Mesenchymal stem cell (in vitro differentiated cells and primary cell): ENCODE measurements at regions not wholly inside any gene's neighbourhood (a gene's known extent, or its start where the extent isn't known, plus 50 kb on each side); places are given as distances from the start of the nearest gene placed in this dataset.

Experiments used
- DNase-seq: peaks from one replicate; pipeline ENCODE4 v3.0.0-alpha.2; 2013
- H2AFZ ChIP-seq: one replicate; pipeline ENCODE4 v1.6.1; 2013; ENCODE audit warnings: low read depth, mild to moderate bottlenecking, control low read depth, inconsistent platforms, low read length, moderate library complexity
- H2AK5ac ChIP-seq: 2 replicates; pipeline ENCODE4 v1.6.1; 2013; ENCODE audit warnings: low read length, moderate library complexity, mild to moderate bottlenecking, inconsistent platforms; ENCODE audit not compliant: severe bottlenecking
- H2BK120ac ChIP-seq: one replicate; pipeline ENCODE4 v1.6.1; 2013; ENCODE audit warnings: low read depth, mild to moderate bottlenecking, inconsistent platforms, low read length, moderate library complexity
- H2BK12ac ChIP-seq, 2 experiments: one replicate each; pipeline ENCODE4 v1.6.1; 2013; ENCODE audit warnings: inconsistent platforms in 2 of 2, low read length in 2 of 2, mild to moderate bottlenecking in 2 of 2, moderate library complexity in 2 of 2, control low read depth in 1 of 2
- H2BK15ac ChIP-seq: one replicate; pipeline ENCODE4 v1.6.1; 2013; ENCODE audit warnings: mild to moderate bottlenecking, low read depth, inconsistent platforms; ENCODE audit not compliant: poor library complexity, severe bottlenecking
- H2BK5ac ChIP-seq: 2 replicates; pipeline ENCODE4 v1.6.1; 2013; ENCODE audit warnings: low read depth, mild to moderate bottlenecking, low read length, control low read depth, inconsistent platforms; ENCODE audit not compliant: poor library complexity, severe bottlenecking
- H3K14ac ChIP-seq, 2 experiments: one replicate each; pipeline ENCODE4 v1.6.1; 2013; ENCODE audit warnings: inconsistent platforms in 2 of 2, low read length in 2 of 2, control low read depth in 1 of 2, mild to moderate bottlenecking in 1 of 2, moderate library complexity in 1 of 2
- H3K18ac ChIP-seq, 2 experiments: one replicate each; pipeline ENCODE4 v1.6.1; 2013; ENCODE audit warnings: inconsistent platforms in 2 of 2, low read length in 2 of 2, control low read depth in 1 of 2, low read depth in 1 of 2, mild to moderate bottlenecking in 1 of 2
- H3K23ac ChIP-seq, 2 experiments: one replicate each; pipeline ENCODE4 v1.6.1; 2013; ENCODE audit warnings: inconsistent platforms in 2 of 2, low read length in 2 of 2, mild to moderate bottlenecking in 2 of 2, moderate library complexity in 2 of 2, control low read depth in 1 of 2
- H3K27ac ChIP-seq: 2 replicates; pipeline ENCODE4 v1.5.1; 2013; ENCODE audit warnings: mild to moderate bottlenecking, moderate library complexity, low read length, control low read depth, inconsistent platforms; ENCODE audit not compliant: poor library complexity, severe bottlenecking
- H3K27me3 ChIP-seq, 2 experiments: 2 replicates each; pipeline versions ENCODE4 v1.6.1 to v1.7.0; 2013; ENCODE audit warnings: low read length in 2 of 2, mild to moderate bottlenecking in 2 of 2, moderate library complexity in 2 of 2, control low read depth in 1 of 2, inconsistent platforms in 1 of 2; ENCODE audit not compliant: control insufficient read depth in 1 of 2, insufficient read depth in 1 of 2
- H3K36me3 ChIP-seq, 2 experiments: 2 replicates each; pipeline versions ENCODE4 v1.6.1 to v1.7.0; 2013; ENCODE audit warnings: low read length in 2 of 2, control low read depth in 1 of 2, inconsistent platforms in 1 of 2, low read depth in 1 of 2, mild to moderate bottlenecking in 1 of 2; ENCODE audit not compliant: insufficient read depth in 2 of 2, control insufficient read depth in 1 of 2
- H3K4ac ChIP-seq, 2 experiments: one replicate each; pipeline ENCODE4 v1.6.1; 2013; ENCODE audit warnings: inconsistent platforms in 2 of 2, low read length in 2 of 2, mild to moderate bottlenecking in 2 of 2, moderate library complexity in 2 of 2, control low read depth in 1 of 2, low read depth in 1 of 2
- H3K4me1 ChIP-seq: 2 replicates; pipeline ENCODE4 v1.6.1; 2013; ENCODE audit warnings: low read depth, low read length, control low read depth; ENCODE audit not compliant: control insufficient read depth, insufficient read depth
- H3K4me2 ChIP-seq: 2 replicates; pipeline ENCODE4 v1.6.1; 2013; ENCODE audit warnings: low read length, mild to moderate bottlenecking, inconsistent platforms; ENCODE audit not compliant: poor library complexity, severe bottlenecking
- H3K4me3 ChIP-seq, 2 experiments: 2 replicates each; pipeline versions ENCODE4 v1.5.1 to v1.7.0; 2013; ENCODE audit warnings: low read length in 2 of 2, mild to moderate bottlenecking in 2 of 2, control low read depth in 1 of 2, low read depth in 1 of 2; ENCODE audit not compliant: insufficient read depth in 1 of 2
- H3K79me1 ChIP-seq: replicated peaks from 2 replicates; pipeline ENCODE4 v1.6.1; 2013; ENCODE audit warnings: mild to moderate bottlenecking, control low read depth, low read length, inconsistent platforms; ENCODE audit not compliant: poor library complexity, severe bottlenecking
- H3K9ac ChIP-seq: 2 replicates; pipeline ENCODE4 v1.7.0; 2013; ENCODE audit warnings: mild to moderate bottlenecking, low read length, moderate library complexity
- H3K9me3 ChIP-seq: 2 replicates; pipeline ENCODE4 v1.7.0; 2013; ENCODE audit warnings: mild to moderate bottlenecking, low read length; ENCODE audit not compliant: control insufficient read depth
- H4K8ac ChIP-seq: one replicate; pipeline ENCODE4 v1.6.1; 2013; ENCODE audit warnings: inconsistent platforms, mild to moderate bottlenecking, low read length, moderate library complexity
- H4K91ac ChIP-seq: one replicate; pipeline ENCODE4 v1.6.1; 2013; ENCODE audit warnings: mild to moderate bottlenecking, low read length, inconsistent platforms
- WGBS: methylation state at CpG from one replicate; pipeline ENCODE4 v1.1.7; 2013; ENCODE audit warnings: mixed read lengths; 5-methylcytosine and 5-hydroxymethylcytosine counted together

DNA sequence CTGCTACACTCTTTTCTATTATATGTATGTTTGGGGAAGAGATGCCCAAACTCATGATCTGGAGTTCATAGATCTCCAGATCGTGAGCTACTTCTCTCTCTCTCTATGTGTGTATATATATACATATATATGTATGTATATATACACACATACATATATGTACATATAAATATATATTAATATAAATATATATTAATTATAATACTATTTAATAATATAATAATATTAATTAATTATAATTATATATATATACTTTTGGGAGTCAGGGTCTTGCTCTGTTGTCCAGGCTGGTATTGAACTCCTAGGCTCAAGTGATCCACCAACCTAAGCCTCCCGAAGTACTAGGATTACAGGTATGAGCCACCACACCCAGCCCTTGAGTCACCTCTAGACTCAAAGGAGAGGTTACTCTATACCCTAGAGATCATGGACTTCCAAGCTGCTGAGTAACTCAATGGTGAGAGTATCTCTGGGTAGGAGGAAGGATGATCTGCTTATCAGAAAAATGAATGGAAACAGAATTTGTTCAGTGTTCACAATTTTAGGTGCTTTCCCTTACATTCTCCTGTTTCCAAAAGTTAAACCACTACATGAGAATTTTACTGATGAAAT, 463.5 kb upstream of the TRIB2 start:
- Histone ChIP-seq H3K9ac (no peak overlapping the region), H3K79me1 (no peaks in the 10 kb centered on the region), H4K91ac (no peak overlapping the region), H3K27ac (no peak overlapping the region), H2AFZ (no peak overlapping the region), H3K14ac (no peak overlapping the region), H3K4ac (peak overlapping the region in 1 of 2 experiments; percentile 15), H3K4me2 (no peak overlapping the region), H3K23ac (no peak overlapping the region), H4K8ac (no peak overlapping the region), H3K18ac (peak overlapping the region in 1 of 2 experiments; percentile 76), H2BK12ac (no peak overlapping the region), H3K4me1 (no peaks in the 10 kb centered on the region), H3K36me3 (no peaks in the 10 kb centered on the region), H2AK5ac (no peak overlapping the region), H3K9me3 (no peaks in the 10 kb centered on the region), H2BK5ac (no peak overlapping the region), H3K27me3 (no peaks in the 10 kb centered on the region), H2BK15ac (no peak overlapping the region), H3K4me3 (no peak overlapping the region), H2BK120ac (no peak overlapping the region)
- DNase-seq: no peak
- 100% methylated on average over 1 of the region's 2 CpGs for WGBS

DNA sequence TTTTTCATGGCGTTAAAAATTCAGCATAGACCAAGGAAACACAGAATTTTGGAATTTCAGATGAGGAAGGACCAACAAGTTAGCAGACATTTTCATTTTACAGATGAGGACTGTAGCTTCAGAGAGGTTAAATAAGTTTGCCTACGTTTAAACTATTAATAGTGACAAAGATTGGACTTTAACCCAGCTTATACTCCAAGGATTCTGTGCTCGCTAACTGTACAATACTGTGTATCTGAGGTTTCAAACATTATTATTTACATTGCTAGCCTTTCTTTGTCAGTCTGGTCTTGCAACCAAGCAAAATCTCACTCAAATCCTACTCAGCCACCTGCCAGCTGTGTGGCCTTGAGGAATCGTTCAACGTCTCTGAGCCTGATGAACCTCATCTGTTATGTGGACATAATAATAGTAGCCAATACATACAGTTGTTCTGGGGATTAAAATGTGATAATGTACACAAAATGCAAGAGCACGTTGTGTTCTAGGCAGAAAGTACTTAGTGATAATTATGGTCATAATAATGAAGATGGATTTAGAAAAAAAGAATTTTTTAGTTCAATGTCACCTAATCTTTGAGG, 462.4 kb upstream of the TRIB2 start:
- no peak overlapping the region for H2BK5ac ChIP-seq
- no peak overlapping the region for H4K8ac ChIP-seq
- no peak overlapping the region for H3K18ac ChIP-seq
- DNase-seq: no peak
- no peaks in the 10 kb centered on the region for H3K36me3 ChIP-seq
- no peak overlapping the region for H2AFZ ChIP-seq
- H2BK120ac ChIP-seq: no peak overlapping the region
- H2AK5ac ChIP-seq: no peak overlapping the region
- H3K27me3 ChIP-seq: no peaks in the 10 kb centered on the region
- no peak overlapping the region for H3K4me2 ChIP-seq
- H4K91ac ChIP-seq: no peak overlapping the region
- WGBS: 98% methylated on average over 6 of the region's 6 CpGs
- H3K4me1 ChIP-seq: no peaks in the 10 kb centered on the region
- no peak overlapping the region for H3K23ac ChIP-seq
- no peak overlapping the region for H3K14ac ChIP-seq
- no peak overlapping the region for H2BK15ac ChIP-seq
- H3K9me3 ChIP-seq: no peaks in the 10 kb centered on the region
- no peak overlapping the region for H3K4me3 ChIP-seq
- H3K79me1 ChIP-seq: no peaks in the 10 kb centered on the region
- H2BK12ac ChIP-seq: no peak overlapping the region
- no peak overlapping the region for H3K27ac ChIP-seq
- H3K9ac ChIP-seq: no peak overlapping the region
- no peak overlapping the region for H3K4ac ChIP-seq

DNA sequence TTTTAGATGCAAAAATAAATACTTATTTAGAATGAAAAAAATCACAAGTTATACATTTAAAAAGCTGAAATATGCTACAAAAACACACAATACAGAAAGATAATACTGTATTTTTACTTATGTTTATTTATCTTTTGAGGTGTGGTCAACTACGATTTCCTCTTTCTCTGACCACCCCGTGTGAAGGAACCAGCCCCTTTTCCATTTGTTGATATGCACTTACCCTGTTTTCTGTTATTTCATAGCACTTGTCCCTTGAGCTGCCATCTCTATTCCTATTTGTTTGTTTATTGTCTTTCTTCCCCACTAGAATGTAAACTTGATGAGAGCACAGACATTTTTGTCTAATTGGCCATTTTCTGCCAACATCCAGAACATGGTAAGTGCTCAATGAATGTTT, 460.5 kb upstream of the TRIB2 start:
- Histone ChIP-seq H3K4me3 (no peak overlapping the region), H3K9ac (no peak overlapping the region), H4K8ac (no peak overlapping the region), H2AFZ (no peak overlapping the region), H2BK120ac (no peak overlapping the region), H2AK5ac (no peak overlapping the region), H4K91ac (no peak overlapping the region), H3K23ac (no peak overlapping the region), H3K27ac (no peak overlapping the region), H3K36me3 (no peaks in the 10 kb centered on the region), H3K4me1 (no peaks in the 10 kb centered on the region), H2BK5ac (no peak overlapping the region), H3K14ac (no peak overlapping the region), H3K9me3 (no peaks in the 10 kb centered on the region), H2BK12ac (no peak overlapping the region), H3K4me2 (no peak overlapping the region), H2BK15ac (no peak overlapping the region), H3K79me1 (no peaks in the 10 kb centered on the region), H3K4ac (no peak overlapping the region), H3K27me3 (no peaks in the 10 kb centered on the region), H3K18ac (no peak overlapping the region)
- WGBS: no CpG with 5 or more reads among the region's 2 CpGs
- DNase-seq: no peak

DNA sequence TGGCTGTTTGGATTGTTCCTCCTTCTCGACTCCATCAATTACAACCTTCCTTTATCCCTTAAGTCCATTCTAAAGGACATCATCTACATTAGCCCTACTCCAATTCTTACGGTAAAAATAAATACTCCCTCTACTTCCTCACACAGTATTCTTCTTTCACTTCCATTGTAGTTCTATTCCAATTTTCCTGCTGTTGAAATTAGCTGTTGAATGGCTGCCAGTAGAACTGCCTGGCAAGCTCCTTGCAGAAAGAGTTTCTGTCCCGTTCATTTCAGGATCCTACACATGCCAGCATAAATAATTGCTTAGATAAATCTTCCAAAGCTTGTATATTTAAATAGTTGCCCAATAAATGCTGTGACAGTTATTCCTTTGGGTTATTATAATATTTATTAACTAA, 459.3 kb upstream of the TRIB2 start:
- DNase-seq: no peak
- Histone ChIP-seq H3K4me1 (no peaks in the 10 kb centered on the region), H3K36me3 (no peaks in the 10 kb centered on the region), H2BK120ac (no peak overlapping the region), H2BK12ac (no peak overlapping the region), H3K18ac (no peak overlapping the region), H2BK15ac (no peak overlapping the region), H3K9ac (no peak overlapping the region), H3K4ac (no peak overlapping the region), H3K23ac (no peak overlapping the region), H2AFZ (no peak overlapping the region), H4K91ac (no peak overlapping the region), H3K27ac (no peak overlapping the region), H4K8ac (no peak overlapping the region), H3K4me2 (no peak overlapping the region), H3K14ac (no peak overlapping the region), H3K27me3 (no peaks in the 10 kb centered on the region), H2BK5ac (no peak overlapping the region), H3K79me1 (no peaks in the 10 kb centered on the region), H3K4me3 (no peak overlapping the region), H2AK5ac (no peak overlapping the region), H3K9me3 (no peaks in the 10 kb centered on the region)
- 97% methylated on average over 2 of the region's 3 CpGs for WGBS
